IMR-90 (cell line): ENCODE measurements at regions not wholly inside any gene's neighbourhood (a gene's known extent, or its start where the extent isn't known, plus 50 kb on each side); places are given as distances from the start of the nearest gene placed in this dataset.

Experiments used
- BHLHE40 ChIP-seq: fragments of 150-350 bp; IDR thresholded peaks from 2 replicates; pipeline ENCODE4 v1.6.1; 2016; ENCODE audit warnings: mild to moderate bottlenecking, low read depth, low read length
- CEBPB ChIP-seq: IDR thresholded peaks from 2 replicates; pipeline ENCODE4 v1.6.1; 2012; ENCODE audit warnings: low read depth, low read length, improper control_type of control experiment
- CHD1 ChIP-seq: IDR thresholded peaks from 2 replicates; pipeline ENCODE4 v1.6.1; 2012; ENCODE audit warnings: low read depth, low read length, improper control_type of control experiment
- FOS ChIP-seq: fragments of 150-350 bp; IDR thresholded peaks from 2 replicates; pipeline ENCODE4 v1.6.1; 2016; ENCODE audit warnings: low read depth, low read length
- MAZ ChIP-seq: IDR thresholded peaks from 2 replicates; pipeline ENCODE4 v1.6.1; 2012; ENCODE audit warnings: low read depth, mild to moderate bottlenecking, low read length, improper control_type of control experiment, moderate library complexity, borderline replicate concordance
- NFE2L2 ChIP-seq: fragments of 150-350 bp; IDR thresholded peaks from 2 replicates; pipeline ENCODE4 v1.6.1; 2016; ENCODE audit warnings: low read depth, mild to moderate bottlenecking, low read length
- POLR2A ChIP-seq: IDR thresholded peaks from 2 replicates; pipeline ENCODE4 v1.6.1; 2012; ENCODE audit warnings: mild to moderate bottlenecking, low read depth, low read length
- RAD21 ChIP-seq: IDR thresholded peaks from 2 replicates; pipeline ENCODE4 v1.6.1; 2012; ENCODE audit warnings: low read length, improper control_type of control experiment
- RFX5 ChIP-seq: IDR thresholded peaks from 2 replicates; pipeline ENCODE4 v1.8.0; 2012; ENCODE audit warnings: low read depth, mild to moderate bottlenecking, low read length, moderate library complexity
- SMC3 ChIP-seq: fragments of 150-350 bp; IDR thresholded peaks from 2 replicates; pipeline ENCODE4 v1.6.1; 2016; ENCODE audit warnings: low read depth, mild to moderate bottlenecking, antibody characterized with exemption, low read length, moderate library complexity
- TF ChIP-seq, protein P1 (sequence below): conservative IDR thresholded peaks from 2 replicates; pipeline ENCODE4 v1.5.1; 2012; ENCODE audit warnings: mild to moderate bottlenecking, low read depth, low read length, improper control_type of control experiment
- TF ChIP-seq, protein P2 (sequence below): fragments of 150-350 bp; IDR thresholded peaks from 2 replicates; pipeline ENCODE4 v1.6.1; 2016; ENCODE audit warnings: low read depth, mild to moderate bottlenecking, low read length, moderate library complexity, borderline replicate concordance
- TF ChIP-seq, protein P3 (sequence below): fragments of 150-350 bp; IDR thresholded peaks from 2 replicates; pipeline ENCODE4 v1.6.1; 2017; ENCODE audit warnings: mild to moderate bottlenecking, antibody characterized with exemption, low read length, low read depth

DNA sequence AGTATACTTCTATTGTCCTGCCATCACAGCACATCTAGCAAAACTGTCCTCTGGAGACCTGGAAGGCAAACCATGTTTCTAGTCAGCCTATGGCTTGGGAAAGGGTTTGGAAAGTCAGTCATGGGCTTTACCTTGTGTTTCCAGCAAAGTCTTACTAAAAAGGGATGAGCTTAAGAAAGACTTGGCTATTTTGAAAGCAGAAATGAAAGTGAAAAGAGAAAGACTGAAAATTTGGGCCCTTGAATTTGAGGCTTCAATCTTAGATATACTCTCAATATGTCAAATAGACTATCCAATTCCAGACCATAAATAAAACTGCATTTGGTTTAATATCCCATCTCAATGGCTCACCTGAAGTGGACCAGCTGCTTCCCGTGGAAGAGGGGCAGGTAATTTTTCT is 127.9 kb downstream of the ZNF330 start:
- TF ChIP-seq POLR2A (no peak), FOS (no peak), CEBPB (no peak), SMC3 (no peak), NFE2L2 (no peak), MAZ (no peak), BHLHE40 (no peak), RAD21 (no peak), RFX5 (no peak), CHD1 (no peak)
- TF ChIP-seq, protein P1, sequence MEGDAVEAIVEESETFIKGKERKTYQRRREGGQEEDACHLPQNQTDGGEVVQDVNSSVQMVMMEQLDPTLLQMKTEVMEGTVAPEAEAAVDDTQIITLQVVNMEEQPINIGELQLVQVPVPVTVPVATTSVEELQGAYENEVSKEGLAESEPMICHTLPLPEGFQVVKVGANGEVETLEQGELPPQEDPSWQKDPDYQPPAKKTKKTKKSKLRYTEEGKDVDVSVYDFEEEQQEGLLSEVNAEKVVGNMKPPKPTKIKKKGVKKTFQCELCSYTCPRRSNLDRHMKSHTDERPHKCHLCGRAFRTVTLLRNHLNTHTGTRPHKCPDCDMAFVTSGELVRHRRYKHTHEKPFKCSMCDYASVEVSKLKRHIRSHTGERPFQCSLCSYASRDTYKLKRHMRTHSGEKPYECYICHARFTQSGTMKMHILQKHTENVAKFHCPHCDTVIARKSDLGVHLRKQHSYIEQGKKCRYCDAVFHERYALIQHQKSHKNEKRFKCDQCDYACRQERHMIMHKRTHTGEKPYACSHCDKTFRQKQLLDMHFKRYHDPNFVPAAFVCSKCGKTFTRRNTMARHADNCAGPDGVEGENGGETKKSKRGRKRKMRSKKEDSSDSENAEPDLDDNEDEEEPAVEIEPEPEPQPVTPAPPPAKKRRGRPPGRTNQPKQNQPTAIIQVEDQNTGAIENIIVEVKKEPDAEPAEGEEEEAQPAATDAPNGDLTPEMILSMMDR: no peak
- TF ChIP-seq, protein P2, sequence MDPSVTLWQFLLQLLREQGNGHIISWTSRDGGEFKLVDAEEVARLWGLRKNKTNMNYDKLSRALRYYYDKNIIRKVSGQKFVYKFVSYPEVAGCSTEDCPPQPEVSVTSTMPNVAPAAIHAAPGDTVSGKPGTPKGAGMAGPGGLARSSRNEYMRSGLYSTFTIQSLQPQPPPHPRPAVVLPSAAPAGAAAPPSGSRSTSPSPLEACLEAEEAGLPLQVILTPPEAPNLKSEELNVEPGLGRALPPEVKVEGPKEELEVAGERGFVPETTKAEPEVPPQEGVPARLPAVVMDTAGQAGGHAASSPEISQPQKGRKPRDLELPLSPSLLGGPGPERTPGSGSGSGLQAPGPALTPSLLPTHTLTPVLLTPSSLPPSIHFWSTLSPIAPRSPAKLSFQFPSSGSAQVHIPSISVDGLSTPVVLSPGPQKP: no peak
- TF ChIP-seq, protein P3, sequence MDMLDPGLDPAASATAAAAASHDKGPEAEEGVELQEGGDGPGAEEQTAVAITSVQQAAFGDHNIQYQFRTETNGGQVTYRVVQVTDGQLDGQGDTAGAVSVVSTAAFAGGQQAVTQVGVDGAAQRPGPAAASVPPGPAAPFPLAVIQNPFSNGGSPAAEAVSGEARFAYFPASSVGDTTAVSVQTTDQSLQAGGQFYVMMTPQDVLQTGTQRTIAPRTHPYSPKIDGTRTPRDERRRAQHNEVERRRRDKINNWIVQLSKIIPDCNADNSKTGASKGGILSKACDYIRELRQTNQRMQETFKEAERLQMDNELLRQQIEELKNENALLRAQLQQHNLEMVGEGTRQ: no peak
